ENCODE measurements at regions not wholly inside any gene's neighbourhood (a gene's known extent, or its start where the extent isn't known, plus 50 kb on each side); places are given as distances from the start of the nearest gene placed in this dataset.
"Not testable (repeated sequence)": the region's sequence is repeated elsewhere in the genome, so short reads cannot be mapped to it uniquely, and the experiment has no call there.

GRCh38 chr1:146376309-146376707 lies 147.5 kb upstream of the NOTCH2NLA start:
- H3K27ac ChIP-seq (ENCODE audit: insufficient read depth, low read length); H2AFZ ChIP-seq (ENCODE audit: low read length); H3K79me2 ChIP-seq (ENCODE audit: control insufficient read depth, insufficient read depth, low read length); H4K20me1 ChIP-seq (ENCODE audit: control insufficient read depth, extremely low read depth, insufficient read depth, low read length); H3K36me3 ChIP-seq (ENCODE audit: control insufficient read depth, insufficient read depth, low read length); H3K27me3 ChIP-seq (ENCODE audit: control insufficient read depth, insufficient read depth, low read length); H3K4me1 ChIP-seq (ENCODE audit: control insufficient read depth, extremely low read depth, insufficient read depth, low read length); H3K4me2 ChIP-seq (ENCODE audit: extremely low read depth, insufficient read depth, low read length); H3K9me3 ChIP-seq (ENCODE audit: control insufficient read depth, insufficient read depth, low read depth, low read length): not testable (repeated sequence)
- Histone ChIP-seq H3K4me3 (replicated peaks in 1 of 4; ENCODE audit: control extremely low read depth in 1 of 4, insufficient read depth in 1 of 4, low read depth in 3 of 4, low read length in 4 of 4) (peak overlapping the region in 2 of 4 experiments; percentile 10 to 41), H3K9ac (ENCODE audit: insufficient read depth, low read length) (peak overlapping the region; percentile 46)
- peak; percentile 81 to 87 for DNase-seq (ENCODE audit: low read depth in 2 of 2)

GRCh38 chr1:146375108-146375507 lies 146.3 kb upstream of the NOTCH2NLA start:
- H3K9ac ChIP-seq (ENCODE audit: insufficient read depth, low read length); H3K4me1 ChIP-seq (ENCODE audit: control insufficient read depth, extremely low read depth, insufficient read depth, low read length); DNase-seq (ENCODE audit: low read depth in 2 of 2); H3K79me2 ChIP-seq (ENCODE audit: control insufficient read depth, insufficient read depth, low read length); H3K27me3 ChIP-seq (ENCODE audit: control insufficient read depth, insufficient read depth, low read length); H3K9me3 ChIP-seq (ENCODE audit: control insufficient read depth, insufficient read depth, low read depth, low read length); H3K4me3 ChIP-seq (replicated peaks in 1 of 4; ENCODE audit: control extremely low read depth in 1 of 4, insufficient read depth in 1 of 4, low read depth in 3 of 4, low read length in 4 of 4); H4K20me1 ChIP-seq (ENCODE audit: control insufficient read depth, extremely low read depth, insufficient read depth, low read length); H3K27ac ChIP-seq (ENCODE audit: insufficient read depth, low read length); H3K36me3 ChIP-seq (ENCODE audit: control insufficient read depth, insufficient read depth, low read length); H2AFZ ChIP-seq (ENCODE audit: low read length); H3K4me2 ChIP-seq (ENCODE audit: extremely low read depth, insufficient read depth, low read length): not testable (repeated sequence)

- not testable (repeated sequence) for H3K9ac ChIP-seq (ENCODE audit: insufficient read depth, low read length); H3K27ac ChIP-seq (ENCODE audit: insufficient read depth, low read length); H4K20me1 ChIP-seq (ENCODE audit: control insufficient read depth, extremely low read depth, insufficient read depth, low read length); H3K36me3 ChIP-seq (ENCODE audit: control insufficient read depth, insufficient read depth, low read length); H3K27me3 ChIP-seq (ENCODE audit: control insufficient read depth, insufficient read depth, low read length); H3K4me1 ChIP-seq (ENCODE audit: control insufficient read depth, extremely low read depth, insufficient read depth, low read length); H3K9me3 ChIP-seq (ENCODE audit: control insufficient read depth, insufficient read depth, low read depth, low read length); H3K79me2 ChIP-seq (ENCODE audit: control insufficient read depth, insufficient read depth, low read length)
- peak overlapping the region; percentile 44 for H3K4me2 ChIP-seq (ENCODE audit: extremely low read depth, insufficient read depth, low read length)
- DNase-seq (ENCODE audit: low read depth in 2 of 2) = peak; percentile 57 to 78
- H2AFZ ChIP-seq (ENCODE audit: low read length) = peak overlapping the region; percentile 23
- peak overlapping the region in 2 of 4 experiments; percentile 34 to 49 for H3K4me3 ChIP-seq (replicated peaks in 1 of 4; ENCODE audit: control extremely low read depth in 1 of 4, insufficient read depth in 1 of 4, low read depth in 3 of 4, low read length in 4 of 4)
These were observed 141.1 kb upstream of the NOTCH2NLA start for GRCh38 chr1:146369940-146370339.

GRCh38 chr1:146355373-146355772 lies 126.6 kb upstream of the NOTCH2NLA start:
- H3K4me2 ChIP-seq (ENCODE audit: extremely low read depth, insufficient read depth, low read length) = not testable (repeated sequence)

GRCh38 chr1:146326863-146327262 lies 98.0 kb upstream of the NOTCH2NLA start:
- not testable (repeated sequence) for H3K79me2 ChIP-seq (ENCODE audit: control insufficient read depth, insufficient read depth, low read length); H3K27me3 ChIP-seq (ENCODE audit: control insufficient read depth, insufficient read depth, low read length); H3K9me3 ChIP-seq (ENCODE audit: control insufficient read depth, insufficient read depth, low read depth, low read length); H3K4me3 ChIP-seq (replicated peaks in 1 of 4; ENCODE audit: control extremely low read depth in 1 of 4, insufficient read depth in 1 of 4, low read depth in 3 of 4, low read length in 4 of 4); DNase-seq (ENCODE audit: low read depth in 2 of 2); H3K4me1 ChIP-seq (ENCODE audit: control insufficient read depth, extremely low read depth, insufficient read depth, low read length); H3K27ac ChIP-seq (ENCODE audit: insufficient read depth, low read length); H3K9ac ChIP-seq (ENCODE audit: insufficient read depth, low read length); H4K20me1 ChIP-seq (ENCODE audit: control insufficient read depth, extremely low read depth, insufficient read depth, low read length); H3K36me3 ChIP-seq (ENCODE audit: control insufficient read depth, insufficient read depth, low read length); H3K4me2 ChIP-seq (ENCODE audit: extremely low read depth, insufficient read depth, low read length); H2AFZ ChIP-seq (ENCODE audit: low read length)

More at GRCh38 chr1:146355373-146355772, 126.6 kb upstream of the NOTCH2NLA start:
- not testable (repeated sequence) for H3K9ac ChIP-seq (ENCODE audit: insufficient read depth, low read length); H3K36me3 ChIP-seq (ENCODE audit: control insufficient read depth, insufficient read depth, low read length); H3K27ac ChIP-seq (ENCODE audit: insufficient read depth, low read length); H3K4me3 ChIP-seq (replicated peaks in 1 of 4; ENCODE audit: control extremely low read depth in 1 of 4, insufficient read depth in 1 of 4, low read depth in 3 of 4, low read length in 4 of 4); DNase-seq (ENCODE audit: low read depth in 2 of 2); H3K27me3 ChIP-seq (ENCODE audit: control insufficient read depth, insufficient read depth, low read length); H4K20me1 ChIP-seq (ENCODE audit: control insufficient read depth, extremely low read depth, insufficient read depth, low read length); H2AFZ ChIP-seq (ENCODE audit: low read length); H3K4me1 ChIP-seq (ENCODE audit: control insufficient read depth, extremely low read depth, insufficient read depth, low read length); H3K9me3 ChIP-seq (ENCODE audit: control insufficient read depth, insufficient read depth, low read depth, low read length); H3K79me2 ChIP-seq (ENCODE audit: control insufficient read depth, insufficient read depth, low read length)

- H3K9ac ChIP-seq (ENCODE audit: insufficient read depth, low read length); H3K9me3 ChIP-seq (ENCODE audit: control insufficient read depth, insufficient read depth, low read depth, low read length); H3K4me2 ChIP-seq (ENCODE audit: extremely low read depth, insufficient read depth, low read length); H4K20me1 ChIP-seq (ENCODE audit: control insufficient read depth, extremely low read depth, insufficient read depth, low read length); H2AFZ ChIP-seq (ENCODE audit: low read length); DNase-seq (ENCODE audit: low read depth in 2 of 2); H3K27me3 ChIP-seq (ENCODE audit: control insufficient read depth, insufficient read depth, low read length); H3K36me3 ChIP-seq (ENCODE audit: control insufficient read depth, insufficient read depth, low read length); H3K4me3 ChIP-seq (replicated peaks in 1 of 4; ENCODE audit: control extremely low read depth in 1 of 4, insufficient read depth in 1 of 4, low read depth in 3 of 4, low read length in 4 of 4); H3K79me2 ChIP-seq (ENCODE audit: control insufficient read depth, insufficient read depth, low read length); H3K27ac ChIP-seq (ENCODE audit: insufficient read depth, low read length); H3K4me1 ChIP-seq (ENCODE audit: control insufficient read depth, extremely low read depth, insufficient read depth, low read length): not testable (repeated sequence)
These were observed 95.6 kb upstream of the NOTCH2NLA start for GRCh38 chr1:146324463-146324862.

GRCh38 chr1:146323302-146323701 lies 94.5 kb upstream of the NOTCH2NLA start:
- H3K9me3 ChIP-seq (ENCODE audit: control insufficient read depth, insufficient read depth, low read depth, low read length); DNase-seq (ENCODE audit: low read depth in 2 of 2); H3K27ac ChIP-seq (ENCODE audit: insufficient read depth, low read length): not testable (repeated sequence)

More at GRCh38 chr1:146323302-146323701, 94.5 kb upstream of the NOTCH2NLA start:
- H3K4me2 ChIP-seq (ENCODE audit: extremely low read depth, insufficient read depth, low read length); H4K20me1 ChIP-seq (ENCODE audit: control insufficient read depth, extremely low read depth, insufficient read depth, low read length); H3K27me3 ChIP-seq (ENCODE audit: control insufficient read depth, insufficient read depth, low read length); H3K79me2 ChIP-seq (ENCODE audit: control insufficient read depth, insufficient read depth, low read length); H3K4me1 ChIP-seq (ENCODE audit: control insufficient read depth, extremely low read depth, insufficient read depth, low read length); H3K4me3 ChIP-seq (replicated peaks in 1 of 4; ENCODE audit: control extremely low read depth in 1 of 4, insufficient read depth in 1 of 4, low read depth in 3 of 4, low read length in 4 of 4); H3K36me3 ChIP-seq (ENCODE audit: control insufficient read depth, insufficient read depth, low read length); H2AFZ ChIP-seq (ENCODE audit: low read length); H3K9ac ChIP-seq (ENCODE audit: insufficient read depth, low read length): not testable (repeated sequence)
